ENCODE measurements at regions not wholly inside any gene's neighbourhood (a gene's known extent, or its start where the extent isn't known, plus 50 kb on each side); places are given as distances from the start of the nearest gene placed in this dataset.

- Histone ChIP-seq H3K4me3 (no peak overlapping the region), H3K4me1 (replicated peaks in 1 of 2) (no peaks in the 10 kb centered on the region), H3K27me3 (no peaks in the 10 kb centered on the region), H3K27ac (no peak overlapping the region), H3K36me3 (replicated peaks in 1 of 2) (no peaks in the 10 kb centered on the region), H3K9me3 (replicated peaks in 1 of 3) (no peaks in the 10 kb centered on the region)
- DNase-seq: no peak
- 72 to 91% (median 85%) methylated on average over 1 of the region's 1 CpG for WGBS, 4 donors
- intact Hi-C loops (cut with DNase I): no loop called here
- no peak for TF ChIP-seq POLR2A (IDR thresholded peaks at IDR 0.05)
- TF ChIP-seq CTCF (IDR thresholded peaks at IDR 0.05): no peak
These were observed 164.4 kb downstream of the TLR4 start for GRCh38 chr9:117868594-117868993.

GRCh38 chr9:117869287-117869686 is 165.1 kb downstream of the TLR4 start:
- intact Hi-C loops (cut with DNase I): no loop called here
- H3K27me3 ChIP-seq: no peaks in the 10 kb centered on the region
- TF ChIP-seq CTCF (IDR thresholded peaks at IDR 0.05): no peak
- no peaks in the 10 kb centered on the region for H3K36me3 ChIP-seq (replicated peaks in 1 of 2)
- 89 to 100% (median 96%) methylated on average over 1 of the region's 1 CpG for WGBS, 4 donors
- no peaks in the 10 kb centered on the region for H3K9me3 ChIP-seq (replicated peaks in 1 of 3)
- no peak overlapping the region for H3K27ac ChIP-seq
- H3K4me1 ChIP-seq (replicated peaks in 1 of 2): no peaks in the 10 kb centered on the region
- DNase-seq: no peak
- no peak overlapping the region for H3K4me3 ChIP-seq

- intact Hi-C loops (cut with DNase I): no loop called here
- Histone ChIP-seq H3K27ac (no peak overlapping the region), H3K36me3 (replicated peaks in 1 of 2) (no peaks in the 10 kb centered on the region), H3K9me3 (replicated peaks in 1 of 3) (no peaks in the 10 kb centered on the region), H3K4me1 (replicated peaks in 1 of 2) (no peaks in the 10 kb centered on the region), H3K4me3 (no peak overlapping the region), H3K27me3 (no peaks in the 10 kb centered on the region)
- no peak for TF ChIP-seq POLR2A (IDR thresholded peaks at IDR 0.05)
- TF ChIP-seq CTCF (IDR thresholded peaks at IDR 0.05): no peak
- no peak for DNase-seq
These were observed 165.5 kb downstream of the TLR4 start for GRCh38 chr9:117869712-117870111.

GRCh38 chr9:117873664-117874063 is 169.5 kb downstream of the TLR4 start:
- 66 to 75% (median 72%) methylated on average over 5 of the region's 5 CpGs for WGBS, 4 donors
- Histone ChIP-seq H3K27me3 (no peaks in the 10 kb centered on the region), H3K4me3 (no peak overlapping the region), H3K36me3 (replicated peaks in 1 of 2) (no peaks in the 10 kb centered on the region), H3K4me1 (replicated peaks in 1 of 2) (no peaks in the 10 kb centered on the region), H3K9me3 (replicated peaks in 1 of 3) (no peaks in the 10 kb centered on the region), H3K27ac (no peak overlapping the region)
- intact Hi-C loops (cut with DNase I): no loop called here
- no peak for DNase-seq
- no peak for TF ChIP-seq POLR2A (IDR thresholded peaks at IDR 0.05)
- TF ChIP-seq CTCF (IDR thresholded peaks at IDR 0.05): no peak

Measured in adrenal gland (tissue), 9 donors.